HG02588 (cell line): ENCODE measurements at regions not wholly inside any gene's neighbourhood (a gene's known extent, or its start where the extent isn't known, plus 50 kb on each side); places are given as distances from the start of the nearest gene placed in this dataset.

Source experiments
- ATAC-seq: cut with Tn5 transposase; IDR thresholded peaks from one replicate; pipeline ENCODE4 v1.9.1; 2021; ENCODE audit warnings: mild to moderate bottlenecking, moderate library complexity; ENCODE audit not compliant: unreplicated experiment

- ATAC-seq: no peak
These were observed 195.1 kb downstream of the BMP7 start for GRCh38 chr20:57071283-57071731.

GRCh38 chr20:57071954-57072583 lies 194.4 kb downstream of the BMP7 start:
- no peak for ATAC-seq

GRCh38 chr20:57073402-57073801 lies 193.0 kb downstream of the BMP7 start:
- no peak for ATAC-seq

- ATAC-seq: no peak
These were observed 192.1 kb downstream of the BMP7 start for GRCh38 chr20:57074386-57074785.

GRCh38 chr20:57075181-57075580 lies 191.3 kb downstream of the BMP7 start:
- ATAC-seq: no peak

GRCh38 chr20:57075603-57076002 lies 190.8 kb downstream of the BMP7 start:
- ATAC-seq: no peak

- no peak for ATAC-seq
These were observed 190.2 kb downstream of the BMP7 start for GRCh38 chr20:57076152-57076652.

GRCh38 chr20:57076951-57077350 lies 189.5 kb downstream of the BMP7 start:
- ATAC-seq: no peak

- ATAC-seq: no peak
These were observed 188.3 kb downstream of the BMP7 start for GRCh38 chr20:57078116-57078515.

- ATAC-seq: no peak
These were observed 187.1 kb downstream of the BMP7 start for GRCh38 chr20:57079031-57080005.

- ATAC-seq: no peak
These were observed 185.6 kb downstream of the BMP7 start for GRCh38 chr20:57080796-57081195.

- ATAC-seq: no peak
These were observed 184.0 kb downstream of the BMP7 start for GRCh38 chr20:57082357-57082945.

- ATAC-seq: no peak
These were observed 183.4 kb downstream of the BMP7 start for GRCh38 chr20:57083072-57083471.

GRCh38 chr20:57086066-57086465 lies 180.4 kb downstream of the BMP7 start:
- no peak for ATAC-seq

GRCh38 chr20:57087102-57087501 lies 179.3 kb downstream of the BMP7 start:
- ATAC-seq: no peak

- ATAC-seq: no peak
These were observed 178.7 kb downstream of the BMP7 start for GRCh38 chr20:57087705-57088104.

- ATAC-seq: no peak
These were observed 178.0 kb downstream of the BMP7 start for GRCh38 chr20:57088436-57088835.

GRCh38 chr20:57089699-57090144 lies 176.7 kb downstream of the BMP7 start:
- ATAC-seq: peak; percentile 55

GRCh38 chr20:57090590-57091560 lies 175.6 kb downstream of the BMP7 start:
- ATAC-seq: no peak

- ATAC-seq: no peak
These were observed 174.7 kb downstream of the BMP7 start for GRCh38 chr20:57091748-57092111.
